Kidney epithelial cell (primary cell): ENCODE measurements at regions not wholly inside any gene's neighbourhood (a gene's known extent, or its start where the extent isn't known, plus 50 kb on each side); places are given as distances from the start of the nearest gene placed in this dataset.

Experiments used
- DNase-seq: peaks from one replicate; pipeline ENCODE4 v3.0.0-alpha.2; 2010; ENCODE audit warnings: low read depth
- H3K27me3 ChIP-seq: 2 replicates; pipeline ENCODE4 v1.6.0; 2011; ENCODE audit warnings: low read length; ENCODE audit not compliant: control insufficient read depth, insufficient read depth
- H3K36me3 ChIP-seq: 2 replicates; pipeline ENCODE4 v1.5.1; 2011; ENCODE audit warnings: low read length; ENCODE audit not compliant: control insufficient read depth, insufficient read depth
- H3K4me3 ChIP-seq: 2 replicates; pipeline ENCODE4 v1.5.1; 2011; ENCODE audit warnings: low read depth, mild to moderate bottlenecking, control low read depth, low read length
- TF ChIP-seq, protein P1 (sequence below): IDR thresholded peaks from 2 replicates; pipeline ENCODE4 v1.5.1; 2011; ENCODE audit warnings: mild to moderate bottlenecking, moderate library complexity, low read length, control low read depth, inconsistent platforms; ENCODE audit not compliant: insufficient read depth, poor library complexity, severe bottlenecking

DNA sequence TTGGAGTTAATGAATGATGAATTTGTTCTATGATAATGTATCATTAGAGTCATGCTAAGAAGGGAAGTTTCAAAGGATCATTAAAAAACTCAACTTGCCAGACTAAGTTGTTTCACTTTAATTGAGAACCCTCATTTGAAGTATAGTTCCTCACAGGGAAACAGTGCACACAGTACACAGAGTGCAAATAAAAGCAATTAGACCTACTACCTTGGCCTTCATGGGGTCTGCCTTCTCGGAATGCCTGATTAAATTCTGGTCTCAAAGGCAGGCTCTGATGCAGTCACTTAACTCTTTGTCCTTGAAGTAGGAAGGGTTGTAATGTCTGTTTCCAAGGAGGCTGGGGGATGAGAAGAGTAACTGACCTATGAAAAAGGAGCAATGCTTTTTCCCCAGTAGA lies 457.3 kb downstream of the TBC1D32 start:
- Histone ChIP-seq H3K27me3 (no peaks in the 10 kb centered on the region), H3K36me3 (no peaks in the 10 kb centered on the region), H3K4me3 (no peak overlapping the region)
- no peak for DNase-seq
- TF ChIP-seq, protein P1, sequence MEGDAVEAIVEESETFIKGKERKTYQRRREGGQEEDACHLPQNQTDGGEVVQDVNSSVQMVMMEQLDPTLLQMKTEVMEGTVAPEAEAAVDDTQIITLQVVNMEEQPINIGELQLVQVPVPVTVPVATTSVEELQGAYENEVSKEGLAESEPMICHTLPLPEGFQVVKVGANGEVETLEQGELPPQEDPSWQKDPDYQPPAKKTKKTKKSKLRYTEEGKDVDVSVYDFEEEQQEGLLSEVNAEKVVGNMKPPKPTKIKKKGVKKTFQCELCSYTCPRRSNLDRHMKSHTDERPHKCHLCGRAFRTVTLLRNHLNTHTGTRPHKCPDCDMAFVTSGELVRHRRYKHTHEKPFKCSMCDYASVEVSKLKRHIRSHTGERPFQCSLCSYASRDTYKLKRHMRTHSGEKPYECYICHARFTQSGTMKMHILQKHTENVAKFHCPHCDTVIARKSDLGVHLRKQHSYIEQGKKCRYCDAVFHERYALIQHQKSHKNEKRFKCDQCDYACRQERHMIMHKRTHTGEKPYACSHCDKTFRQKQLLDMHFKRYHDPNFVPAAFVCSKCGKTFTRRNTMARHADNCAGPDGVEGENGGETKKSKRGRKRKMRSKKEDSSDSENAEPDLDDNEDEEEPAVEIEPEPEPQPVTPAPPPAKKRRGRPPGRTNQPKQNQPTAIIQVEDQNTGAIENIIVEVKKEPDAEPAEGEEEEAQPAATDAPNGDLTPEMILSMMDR, result no peak

DNA sequence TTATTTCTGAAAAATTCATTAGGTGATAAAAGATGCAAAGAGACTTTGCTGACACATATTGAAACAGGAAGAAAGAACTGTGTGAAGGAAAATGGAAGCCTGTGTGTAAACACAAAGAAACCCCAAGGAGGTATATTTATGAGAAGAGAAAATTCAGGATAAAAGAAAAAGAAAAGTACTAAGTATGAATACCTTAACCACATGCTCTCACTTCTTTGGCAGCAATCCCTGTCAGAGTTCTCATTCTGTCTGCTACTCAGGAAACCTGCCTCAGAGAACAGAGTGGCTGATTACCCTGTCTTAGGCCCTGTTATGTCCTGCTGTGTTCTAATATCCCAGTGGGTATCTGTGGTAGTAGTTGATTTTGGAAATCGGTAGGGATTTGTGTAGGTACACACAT lies 457.9 kb downstream of the TBC1D32 start:
- H3K27me3 ChIP-seq, result no peaks in the 10 kb centered on the region
- no peak for DNase-seq

DNA sequence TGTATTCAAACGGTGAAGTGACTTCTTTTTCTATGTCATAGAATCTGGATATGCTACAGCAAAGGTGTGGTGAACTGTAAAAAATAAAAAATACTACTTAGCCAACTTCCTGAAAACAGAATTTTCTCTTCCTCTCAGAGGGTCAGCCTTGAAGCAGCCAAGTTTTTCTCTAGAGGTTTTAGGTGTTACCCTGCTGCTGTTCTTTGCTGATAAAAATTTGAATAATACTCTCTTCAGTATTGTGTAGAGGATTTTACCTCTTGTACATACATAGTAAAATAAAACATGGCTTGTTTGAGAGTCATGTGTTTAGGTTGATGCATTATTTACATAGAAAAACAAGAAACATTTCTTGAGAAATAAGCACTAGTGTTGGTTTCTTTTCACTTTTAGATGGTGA lies 458.4 kb downstream of the TBC1D32 start:
- Histone ChIP-seq H3K27me3 (no peaks in the 10 kb centered on the region), H3K4me3 (no peak overlapping the region), H3K36me3 (no peaks in the 10 kb centered on the region)
- TF ChIP-seq, protein P1, result no peak
- DNase-seq, result no peak

More for the DNA sequence above, 457.9 kb downstream of the TBC1D32 start:
- TF ChIP-seq, protein P1, result no peak
- Histone ChIP-seq H3K36me3 (no peaks in the 10 kb centered on the region), H3K4me3 (no peak overlapping the region)

DNA sequence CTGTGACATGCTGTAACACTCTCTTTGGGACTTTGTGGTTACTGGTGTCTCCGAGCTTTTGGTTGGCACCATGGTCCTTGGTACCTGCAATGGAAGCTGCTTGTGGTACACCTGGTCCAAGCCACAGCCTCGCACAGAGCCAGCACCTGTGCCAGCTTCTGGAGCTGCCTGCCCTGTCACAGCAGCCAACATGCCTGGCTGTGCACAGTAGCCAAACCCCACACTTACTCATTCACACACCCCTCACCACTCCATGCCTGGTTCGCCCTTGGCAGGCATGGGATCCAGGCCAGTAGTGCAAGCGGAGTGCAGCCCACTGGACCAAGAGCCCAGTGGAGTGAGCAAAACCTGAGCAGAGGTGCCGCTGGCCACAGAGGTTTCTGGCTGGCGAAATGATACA lies 459.9 kb downstream of the TBC1D32 start:
- TF ChIP-seq, protein P1, result no peak
- Histone ChIP-seq H3K36me3 (no peaks in the 10 kb centered on the region), H3K27me3 (no peaks in the 10 kb centered on the region), H3K4me3 (no peak overlapping the region)
- DNase-seq, result no peak

DNA sequence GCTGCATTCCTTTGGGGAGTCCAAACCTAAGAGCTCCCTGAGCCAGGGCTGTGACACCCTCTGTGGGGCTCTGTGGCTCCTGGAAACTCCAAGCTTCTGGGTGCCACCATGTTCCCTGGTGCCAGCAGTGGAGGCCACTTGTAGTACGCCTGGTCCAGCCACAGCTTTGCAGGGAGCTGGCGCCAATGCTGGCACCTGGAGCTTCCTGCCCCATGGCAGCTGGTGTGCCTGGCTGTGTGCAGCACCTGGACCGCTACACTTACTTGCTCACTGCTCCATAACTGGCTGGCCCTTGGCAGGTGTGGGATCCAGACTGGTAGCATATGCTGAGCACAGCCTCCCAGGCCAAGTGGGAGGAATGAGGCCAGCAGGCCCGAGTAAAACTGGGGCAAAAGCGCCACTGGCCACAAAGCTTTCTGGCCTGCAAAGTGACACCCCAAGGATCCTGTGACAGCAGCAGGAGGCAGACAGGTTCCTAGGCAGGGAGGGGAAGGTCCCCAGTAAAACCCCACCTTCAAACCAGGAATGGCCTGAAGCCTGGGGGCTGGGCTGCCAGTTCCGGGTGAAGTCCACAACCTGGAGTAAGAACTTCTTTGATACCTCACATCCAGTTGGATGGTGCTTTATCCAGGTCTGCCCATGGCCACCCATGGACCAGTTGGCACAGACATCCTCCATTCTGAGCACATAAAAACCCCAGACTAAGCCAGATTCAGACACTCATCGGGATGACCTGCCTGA lies 461.0 kb downstream of the TBC1D32 start:
- H3K4me3 ChIP-seq, result no peak overlapping the region
- TF ChIP-seq, protein P1, result no peak

DNA sequence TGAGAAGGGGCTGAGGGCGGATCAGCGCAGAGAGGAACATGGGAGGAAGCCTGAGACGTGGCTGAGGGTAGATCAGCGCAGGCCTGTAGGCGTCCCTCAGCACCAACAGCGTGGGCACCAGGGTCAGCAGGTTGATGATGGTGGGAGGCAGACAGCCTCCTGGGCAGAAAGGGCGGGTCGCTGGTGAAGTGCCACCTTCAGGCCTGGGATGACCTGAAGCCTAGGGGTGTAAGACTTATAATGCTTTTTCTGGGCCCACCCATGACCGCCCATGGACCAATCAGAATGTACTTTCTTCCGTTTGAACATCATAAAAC lies 462.1 kb downstream of the TBC1D32 start:
- TF ChIP-seq, protein P1, result no peak
- no peak overlapping the region for H3K4me3 ChIP-seq
- no peak for DNase-seq
- no peaks in the 10 kb centered on the region for H3K27me3 ChIP-seq
- no peaks in the 10 kb centered on the region for H3K36me3 ChIP-seq

More for the DNA sequence above, 461.0 kb downstream of the TBC1D32 start:
- Histone ChIP-seq H3K36me3 (no peaks in the 10 kb centered on the region), H3K27me3 (no peaks in the 10 kb centered on the region)
- DNase-seq, result no peak
